Ishikawa (cell line): ENCODE measurements at regions not wholly inside any gene's neighbourhood (a gene's known extent, or its start where the extent isn't known, plus 50 kb on each side); places are given as distances from the start of the nearest gene placed in this dataset.

Experiments used
- CEBPB ChIP-seq: IDR thresholded peaks from 2 replicates; pipeline ENCODE4 v1.6.1; 2012
- CREB1 ChIP-seq: IDR thresholded peaks from 2 replicates; pipeline ENCODE4 v1.6.1; 2012; ENCODE audit warnings: low read depth
- EGR1 ChIP-seq: IDR thresholded peaks from 2 replicates; pipeline ENCODE4 v1.6.1; 2012
- EP300 ChIP-seq: IDR thresholded peaks from 2 replicates; pipeline ENCODE4 v1.6.1; 2012; ENCODE audit warnings: borderline replicate concordance
- TAF1 ChIP-seq: IDR thresholded peaks from 2 replicates; pipeline ENCODE4 v1.6.1; 2012; ENCODE audit warnings: low read depth, mild to moderate bottlenecking
- TCF12 ChIP-seq: IDR thresholded peaks from 2 replicates; pipeline ENCODE4 v1.6.1; 2012; ENCODE audit warnings: low read depth
- TEAD4 ChIP-seq: IDR thresholded peaks from 2 replicates; pipeline ENCODE4 v1.6.1; 2012
- YY1 ChIP-seq: IDR thresholded peaks from 2 replicates; pipeline ENCODE4 v1.6.1; 2012; ENCODE audit warnings: low read depth
- ZBTB7A ChIP-seq: IDR thresholded peaks from 2 replicates; pipeline ENCODE4 v1.6.1; 2012; ENCODE audit warnings: low read depth
- TF ChIP-seq, protein P1 (sequence below): IDR thresholded peaks from 2 replicates; pipeline ENCODE4 v1.6.1; 2012; ENCODE audit warnings: low read depth, mild to moderate bottlenecking
- TF ChIP-seq, protein P2 (sequence below): IDR thresholded peaks from 2 replicates; pipeline ENCODE4 v1.6.1; 2012

DNA sequence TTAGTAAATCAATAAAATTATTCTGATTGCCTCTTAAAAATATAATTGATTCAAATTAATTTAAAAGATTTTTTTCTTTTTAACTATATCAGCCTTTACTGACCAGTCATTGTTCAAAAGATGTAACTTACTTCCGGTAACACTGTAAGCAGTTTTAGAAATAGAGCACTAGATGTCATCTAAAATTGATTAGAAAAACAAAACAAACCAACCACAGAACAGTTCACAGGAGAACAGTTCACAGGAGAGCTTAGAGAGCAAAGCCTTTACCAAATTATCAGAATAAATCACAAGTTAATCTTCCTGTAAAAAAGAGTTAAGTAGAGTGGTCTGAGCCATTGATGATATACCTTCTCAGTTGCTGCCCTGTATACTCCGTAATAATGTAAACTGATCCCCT is 133.3 kb upstream of the DGKB start:
- TF ChIP-seq TAF1: no peak
- TF ChIP-seq, protein P1, sequence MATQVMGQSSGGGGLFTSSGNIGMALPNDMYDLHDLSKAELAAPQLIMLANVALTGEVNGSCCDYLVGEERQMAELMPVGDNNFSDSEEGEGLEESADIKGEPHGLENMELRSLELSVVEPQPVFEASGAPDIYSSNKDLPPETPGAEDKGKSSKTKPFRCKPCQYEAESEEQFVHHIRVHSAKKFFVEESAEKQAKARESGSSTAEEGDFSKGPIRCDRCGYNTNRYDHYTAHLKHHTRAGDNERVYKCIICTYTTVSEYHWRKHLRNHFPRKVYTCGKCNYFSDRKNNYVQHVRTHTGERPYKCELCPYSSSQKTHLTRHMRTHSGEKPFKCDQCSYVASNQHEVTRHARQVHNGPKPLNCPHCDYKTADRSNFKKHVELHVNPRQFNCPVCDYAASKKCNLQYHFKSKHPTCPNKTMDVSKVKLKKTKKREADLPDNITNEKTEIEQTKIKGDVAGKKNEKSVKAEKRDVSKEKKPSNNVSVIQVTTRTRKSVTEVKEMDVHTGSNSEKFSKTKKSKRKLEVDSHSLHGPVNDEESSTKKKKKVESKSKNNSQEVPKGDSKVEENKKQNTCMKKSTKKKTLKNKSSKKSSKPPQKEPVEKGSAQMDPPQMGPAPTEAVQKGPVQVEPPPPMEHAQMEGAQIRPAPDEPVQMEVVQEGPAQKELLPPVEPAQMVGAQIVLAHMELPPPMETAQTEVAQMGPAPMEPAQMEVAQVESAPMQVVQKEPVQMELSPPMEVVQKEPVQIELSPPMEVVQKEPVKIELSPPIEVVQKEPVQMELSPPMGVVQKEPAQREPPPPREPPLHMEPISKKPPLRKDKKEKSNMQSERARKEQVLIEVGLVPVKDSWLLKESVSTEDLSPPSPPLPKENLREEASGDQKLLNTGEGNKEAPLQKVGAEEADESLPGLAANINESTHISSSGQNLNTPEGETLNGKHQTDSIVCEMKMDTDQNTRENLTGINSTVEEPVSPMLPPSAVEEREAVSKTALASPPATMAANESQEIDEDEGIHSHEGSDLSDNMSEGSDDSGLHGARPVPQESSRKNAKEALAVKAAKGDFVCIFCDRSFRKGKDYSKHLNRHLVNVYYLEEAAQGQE: no peak
- no peak for TF ChIP-seq TCF12
- no peak for TF ChIP-seq EP300
- no peak for TF ChIP-seq CREB1
- no peak for TF ChIP-seq TEAD4
- no peak for TF ChIP-seq YY1
- TF ChIP-seq, protein P2, sequence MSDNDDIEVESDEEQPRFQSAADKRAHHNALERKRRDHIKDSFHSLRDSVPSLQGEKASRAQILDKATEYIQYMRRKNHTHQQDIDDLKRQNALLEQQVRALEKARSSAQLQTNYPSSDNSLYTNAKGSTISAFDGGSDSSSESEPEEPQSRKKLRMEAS: no peak
- no peak for TF ChIP-seq EGR1
- no peak for TF ChIP-seq ZBTB7A
- no peak for TF ChIP-seq CEBPB
